HG02981 (cell line): ENCODE measurements at regions not wholly inside any gene's neighbourhood (a gene's known extent, or its start where the extent isn't known, plus 50 kb on each side); places are given as distances from the start of the nearest gene placed in this dataset.

ENCODE experiments used
- ATAC-seq: cut with Tn5 transposase; IDR thresholded peaks from one replicate; pipeline ENCODE4 v1.9.1; 2021; ENCODE audit warnings: mild to moderate bottlenecking, moderate library complexity; ENCODE audit not compliant: unreplicated experiment

DNA sequence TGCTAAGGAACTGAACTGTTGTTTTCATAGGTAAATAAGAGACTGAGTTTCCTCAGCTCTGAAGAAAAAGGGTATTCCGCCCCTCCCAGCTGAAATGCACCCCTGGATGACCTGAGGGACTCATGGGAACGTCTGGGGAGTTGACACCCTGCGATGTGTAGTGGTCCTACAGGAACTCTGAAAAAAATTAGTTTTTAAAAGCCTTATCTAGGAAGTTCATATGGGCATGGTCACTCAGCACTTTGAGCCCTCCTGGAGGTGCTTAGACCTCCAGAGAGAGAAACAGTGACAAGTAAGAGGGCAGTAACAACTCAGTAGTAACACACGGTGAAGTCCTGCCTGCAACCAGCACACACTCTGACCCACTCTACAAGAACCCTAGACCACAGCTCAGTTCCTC lies 91.2 kb upstream of the CNOT2 start:
- ATAC-seq: no peak

DNA sequence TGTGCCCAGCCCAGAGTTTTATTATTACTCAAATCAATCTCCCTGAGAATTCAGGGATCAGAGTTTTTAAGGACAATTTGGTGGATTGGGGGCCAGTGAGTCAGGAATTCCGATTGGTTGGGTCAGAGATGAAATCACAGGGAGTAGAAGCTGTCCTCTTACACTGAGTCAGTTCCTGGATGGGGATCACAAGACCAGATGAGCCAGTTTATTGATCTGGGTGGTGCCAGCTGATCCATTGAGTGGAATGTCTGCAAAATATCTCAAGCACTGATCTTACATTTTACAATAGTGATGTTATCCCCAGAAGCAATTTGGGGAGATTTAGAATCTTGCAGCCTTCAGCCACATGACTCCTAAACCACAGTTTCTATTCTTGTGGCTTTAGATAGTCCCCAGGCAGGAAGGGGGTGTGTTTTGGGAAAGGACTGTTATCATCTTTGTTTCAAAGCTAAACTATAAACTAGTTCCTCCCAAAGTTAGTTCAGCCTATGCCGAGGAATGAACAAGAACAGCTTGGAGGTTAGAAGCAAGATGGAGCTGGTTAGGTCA lies 89.1 kb upstream of the CNOT2 start:
- no peak for ATAC-seq

DNA sequence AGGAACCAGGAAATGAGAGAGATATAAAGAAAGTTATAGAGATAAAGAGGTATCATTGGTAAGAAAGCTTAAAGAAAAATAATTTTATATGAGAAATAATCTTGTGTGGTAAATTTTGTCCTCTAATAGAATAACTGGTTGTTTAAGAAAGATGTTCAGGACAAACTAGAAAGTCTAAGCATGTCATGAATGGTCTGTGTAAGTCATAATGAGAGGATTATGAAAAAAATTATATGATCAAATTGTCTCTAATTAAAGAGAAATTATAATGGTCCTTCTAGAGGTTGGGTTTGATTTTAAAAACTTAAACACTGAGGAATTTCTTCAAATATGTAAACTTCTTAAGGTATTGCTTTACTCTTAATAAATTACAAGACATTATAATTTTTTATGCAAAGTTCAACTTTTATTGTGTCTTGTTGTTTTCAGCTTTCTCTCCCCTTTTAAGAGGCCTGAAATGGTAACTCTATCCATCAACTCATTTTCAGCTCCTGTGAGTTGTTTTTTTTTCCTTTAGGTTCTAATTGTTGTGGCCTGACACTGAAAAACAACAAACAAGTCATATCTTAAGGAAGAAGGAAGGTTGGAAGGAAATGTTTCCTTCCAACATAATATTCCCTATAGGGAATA lies 88.2 kb upstream of the CNOT2 start:
- no peak for ATAC-seq

DNA sequence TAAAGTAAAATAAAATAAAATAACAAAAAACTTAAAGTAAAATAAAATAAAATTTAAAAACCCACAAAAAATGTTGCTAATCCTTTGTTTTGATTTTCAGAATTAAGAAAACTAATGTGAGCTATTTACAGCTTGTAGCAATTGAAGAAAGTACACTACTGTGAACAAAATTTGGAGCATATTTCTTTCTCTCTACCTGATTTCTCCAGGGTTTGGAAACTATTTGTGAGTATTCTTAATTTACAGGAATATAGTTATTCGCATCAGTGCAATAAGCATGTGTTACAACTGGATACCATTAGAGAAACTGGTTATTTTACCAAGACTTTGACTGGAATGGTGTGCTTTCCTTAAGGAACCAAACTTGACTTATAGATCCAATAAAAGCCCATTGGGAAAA lies 86.1 kb upstream of the CNOT2 start:
- no peak for ATAC-seq

DNA sequence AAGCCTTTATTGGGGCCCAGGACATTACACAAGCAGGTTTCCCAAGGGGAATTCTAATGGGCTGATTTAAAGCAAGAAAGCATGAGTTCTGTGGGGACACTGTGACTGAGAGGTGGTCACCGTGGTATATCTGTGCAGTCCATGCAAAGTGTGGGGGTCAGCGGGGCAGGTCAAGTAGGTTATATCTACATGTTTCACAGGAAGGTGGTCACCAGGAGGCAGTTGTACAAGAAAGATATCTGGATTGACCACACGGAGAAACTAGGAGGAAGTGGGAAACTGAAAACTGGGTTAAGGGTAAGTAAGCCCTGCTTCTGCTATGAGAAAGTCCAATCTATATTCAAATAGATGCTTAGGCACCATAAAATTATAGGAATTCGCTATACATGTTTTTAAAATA lies 77.8 kb upstream of the CNOT2 start:
- no peak for ATAC-seq

DNA sequence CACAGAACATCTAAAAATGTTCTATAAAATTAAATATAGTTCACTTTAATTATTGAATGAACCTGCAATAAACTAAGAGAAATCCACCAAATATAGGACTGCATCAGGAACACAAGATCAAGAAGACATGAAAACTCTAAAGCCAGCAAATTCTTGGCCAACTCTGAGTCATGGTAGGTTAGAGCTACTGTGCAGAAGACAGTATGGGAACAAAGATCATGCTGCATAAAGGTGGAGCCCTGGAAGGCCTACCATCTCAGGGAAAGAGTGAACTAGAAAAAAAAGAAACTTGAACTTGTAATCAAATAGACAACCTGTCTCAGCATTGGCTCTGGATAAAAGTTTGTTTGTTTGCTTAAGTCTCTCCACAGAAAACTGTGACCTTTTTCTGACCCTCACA lies 66.9 kb upstream of the CNOT2 start:
- ATAC-seq: no peak

DNA sequence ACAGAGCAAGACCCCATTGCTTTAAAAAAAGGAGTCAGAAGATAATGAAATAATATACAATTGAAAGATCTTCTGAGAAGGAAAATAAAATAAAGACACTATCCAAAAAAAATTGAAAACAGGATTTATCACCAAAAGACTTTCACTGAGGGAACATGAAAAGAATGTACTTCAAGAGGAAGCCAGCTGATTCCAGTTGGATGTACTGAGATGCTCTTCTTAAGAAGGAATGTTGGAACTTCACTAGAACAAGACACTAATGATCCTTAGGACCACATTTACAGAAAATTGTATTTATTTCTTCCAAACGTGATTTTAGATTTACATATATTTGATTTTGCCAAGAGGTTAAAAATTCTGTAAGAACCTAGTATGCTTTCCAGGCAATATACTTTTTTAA lies 65.6 kb upstream of the CNOT2 start:
- no peak for ATAC-seq

DNA sequence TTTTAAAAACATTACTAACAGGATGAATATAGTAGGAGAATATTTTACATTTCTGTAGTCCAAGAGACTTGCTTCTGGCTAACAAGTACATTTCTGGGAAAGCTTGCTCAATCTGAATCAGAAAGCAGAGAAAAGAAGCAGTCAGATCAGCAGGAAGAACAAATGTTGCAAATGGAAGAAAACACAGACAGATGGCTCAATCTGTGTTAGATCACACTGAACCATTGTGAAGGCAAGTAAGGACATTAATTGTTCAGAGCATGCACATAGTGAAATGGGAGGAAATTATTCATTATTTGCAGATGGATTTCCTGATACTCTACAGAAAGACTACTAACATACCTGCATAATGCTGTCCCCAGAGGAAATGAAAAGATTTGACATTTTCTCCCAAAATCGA lies 65.2 kb upstream of the CNOT2 start:
- no peak for ATAC-seq

DNA sequence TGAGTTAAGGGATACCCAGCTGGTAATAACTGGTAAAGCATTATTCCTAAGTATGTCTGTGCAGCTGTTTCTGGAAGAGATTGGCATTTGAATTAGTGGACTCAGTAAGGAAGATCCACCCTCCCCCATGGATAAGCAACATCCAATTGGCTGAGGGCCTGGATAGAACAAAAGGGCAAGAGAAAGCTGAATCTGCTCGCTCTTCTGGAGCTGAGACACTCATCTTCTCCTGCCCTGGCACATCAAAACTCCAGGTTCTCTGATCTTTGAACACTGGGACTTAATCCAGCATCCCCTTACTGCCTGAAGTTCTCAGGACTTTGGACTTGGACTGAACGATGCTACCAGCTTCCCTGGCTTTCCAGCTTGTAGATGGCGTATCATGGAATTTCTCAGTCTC lies 63.1 kb upstream of the CNOT2 start:
- ATAC-seq: no peak

DNA sequence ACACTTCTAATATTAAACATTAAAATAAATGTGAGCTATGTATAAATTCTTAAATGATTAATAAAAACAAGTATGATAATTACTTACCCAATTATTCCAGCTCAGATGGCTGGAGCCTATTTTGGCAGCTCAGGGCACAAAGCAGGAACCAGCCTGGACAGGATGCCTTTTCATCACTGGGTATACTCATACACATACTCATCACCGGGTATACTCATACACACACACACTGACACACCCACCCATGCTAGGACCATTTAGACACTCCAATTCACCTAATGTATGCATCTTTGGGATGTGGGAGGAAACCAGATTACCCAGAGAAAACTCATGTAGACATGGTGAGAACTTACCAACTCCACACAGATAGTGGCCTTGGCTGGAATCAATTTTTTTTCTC lies 57.9 kb upstream of the CNOT2 start:
- ATAC-seq: no peak

DNA sequence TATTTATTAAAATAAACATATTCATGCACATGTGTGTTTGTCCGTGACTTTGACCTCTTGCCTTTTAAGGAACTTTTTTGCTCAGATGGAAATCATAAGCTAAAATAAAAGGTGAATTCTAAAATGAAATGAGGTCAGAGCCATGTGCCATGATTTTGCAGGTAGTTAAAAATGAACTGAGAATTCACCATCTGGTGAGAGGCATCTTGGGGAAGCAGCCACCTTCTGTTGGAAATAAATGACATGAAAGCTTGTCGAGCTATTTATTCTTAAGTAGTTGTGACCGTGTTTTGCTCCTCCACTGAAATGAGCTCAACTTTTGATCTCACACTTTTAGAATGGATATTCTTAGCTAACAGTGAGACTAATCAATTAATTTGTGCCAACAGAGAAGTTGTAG lies 56.8 kb upstream of the CNOT2 start:
- no peak for ATAC-seq

DNA sequence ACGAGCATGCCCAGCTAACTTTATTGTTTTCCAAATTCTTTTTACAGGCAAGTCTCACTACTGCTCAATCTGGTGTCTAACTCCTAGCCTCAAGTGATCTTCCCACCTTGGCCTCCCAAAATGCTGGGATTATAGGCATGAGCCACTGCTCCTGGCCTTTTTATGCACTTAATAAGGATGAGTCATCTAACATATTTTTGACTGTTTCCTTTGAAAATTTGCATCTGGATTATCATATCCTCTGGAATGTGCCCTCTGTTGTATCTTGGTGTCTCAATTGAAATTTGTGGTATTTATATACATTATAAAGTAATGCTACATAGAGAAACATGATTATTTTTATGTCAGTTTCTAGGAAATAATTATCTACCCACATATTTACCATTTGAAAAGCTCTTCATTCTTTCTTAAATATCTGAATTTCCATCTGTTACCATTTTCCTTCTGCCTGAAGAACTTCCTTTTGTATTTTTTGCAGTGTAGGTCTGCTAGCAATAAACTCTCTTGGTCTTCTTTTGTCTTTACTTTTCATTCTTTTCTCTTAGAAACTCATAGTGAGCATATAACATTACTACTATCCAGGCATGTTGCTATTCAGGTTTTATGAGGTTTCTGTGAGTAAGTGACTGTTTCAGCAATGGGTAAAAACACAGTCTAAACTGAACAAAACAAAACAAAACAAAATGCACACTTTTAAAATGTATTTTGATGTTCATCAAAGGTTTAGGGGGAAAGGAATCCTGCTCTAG lies 52.8 kb upstream of the CNOT2 start:
- no peak for ATAC-seq
